Osteoblast (primary cell): ENCODE measurements at regions not wholly inside any gene's neighbourhood (a gene's known extent, or its start where the extent isn't known, plus 50 kb on each side); places are given as distances from the start of the nearest gene placed in this dataset.

ENCODE experiments used
- DNase-seq: peaks from one replicate; pipeline ENCODE4 v3.0.0; 2011; ENCODE audit warnings: low spot score, mixed read lengths; ENCODE audit not compliant: insufficient read length; ENCODE audit errors: missing footprints
- H2AFZ ChIP-seq: 2 replicates; pipeline ENCODE4 v1.6.0; 2011; ENCODE audit warnings: mild to moderate bottlenecking, low read length
- H3K27ac ChIP-seq: 2 replicates; pipeline ENCODE4 v1.5.1; 2011; ENCODE audit warnings: mild to moderate bottlenecking, low read depth, low read length, moderate library complexity
- H3K27me3 ChIP-seq: 2 replicates; pipeline ENCODE4 v1.6.0; 2012; ENCODE audit warnings: mild to moderate bottlenecking, control low read depth, inconsistent platforms, low read length, moderate library complexity; ENCODE audit not compliant: insufficient read depth
- H3K36me3 ChIP-seq: 2 replicates; pipeline ENCODE4 v1.5.1; 2011; ENCODE audit warnings: mild to moderate bottlenecking, low read length, control low read depth, moderate library complexity; ENCODE audit not compliant: insufficient read depth
- H3K4me1 ChIP-seq: 2 replicates; pipeline ENCODE4 v1.5.1; 2011; ENCODE audit warnings: mild to moderate bottlenecking, low read length, control low read depth, moderate library complexity; ENCODE audit not compliant: insufficient read depth
- H3K4me2 ChIP-seq: 2 replicates; pipeline ENCODE4 v1.6.0; 2011; ENCODE audit warnings: mild to moderate bottlenecking, low read length; ENCODE audit not compliant: insufficient read depth
- H3K4me3 ChIP-seq: fragments of 200-600 bp; sonication (generic); 3 replicates; pipeline ENCODE4 v1.5.1; 2012; ENCODE audit warnings: mild to moderate bottlenecking, low read length, inconsistent platforms; ENCODE audit not compliant: insufficient read depth
- H3K79me2 ChIP-seq: 2 replicates; pipeline ENCODE4 v1.6.0; 2012; ENCODE audit warnings: mild to moderate bottlenecking, low read length, control low read depth, inconsistent platforms; ENCODE audit not compliant: insufficient read depth
- H3K9me3 ChIP-seq: 2 replicates; pipeline ENCODE4 v1.5.1; 2011; ENCODE audit warnings: low read depth, low read length, control low read depth
- H4K20me1 ChIP-seq: 2 replicates; pipeline ENCODE4 v1.6.0; 2012; ENCODE audit warnings: mild to moderate bottlenecking, low read length, control low read depth; ENCODE audit not compliant: insufficient read depth
- TF ChIP-seq, protein P1 (sequence below): IDR thresholded peaks from 2 replicates; pipeline ENCODE4 v1.5.1; 2011; ENCODE audit warnings: mild to moderate bottlenecking, low read depth, low read length, moderate library complexity; ENCODE audit errors: extremely low read depth

DNA sequence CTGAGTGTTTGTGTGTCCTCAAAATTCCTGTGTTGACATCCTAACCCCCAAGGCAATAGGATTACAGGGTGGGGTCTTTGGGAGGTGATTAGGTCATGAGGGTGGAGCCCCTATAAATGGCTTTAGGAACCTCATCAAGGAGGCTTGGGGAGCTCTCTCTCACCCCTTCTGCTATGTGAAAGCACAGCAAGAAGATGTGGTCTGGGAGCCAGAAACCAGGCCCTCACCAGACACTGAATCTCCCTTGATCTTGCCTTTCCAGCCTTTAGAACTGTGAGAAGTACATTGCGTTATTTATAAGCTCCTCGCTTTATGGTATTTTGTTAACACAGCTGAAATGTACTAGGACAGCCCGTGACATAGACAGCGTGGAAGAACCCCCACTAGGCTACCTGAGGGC is 712.0 kb upstream of the SGCG start:
- H2AFZ ChIP-seq: no peak overlapping the region
- no peaks in the 10 kb centered on the region for H3K4me1 ChIP-seq
- no peaks in the 10 kb centered on the region for H3K36me3 ChIP-seq
- no peaks in the 10 kb centered on the region for H4K20me1 ChIP-seq
- no peak overlapping the region for H3K4me2 ChIP-seq
- H3K9me3 ChIP-seq: no peaks in the 10 kb centered on the region
- DNase-seq: no peak
- H3K27me3 ChIP-seq: no peaks in the 10 kb centered on the region
- no peaks in the 10 kb centered on the region for H3K79me2 ChIP-seq
- no peak overlapping the region for H3K27ac ChIP-seq
- H3K4me3 ChIP-seq: no peak overlapping the region
- TF ChIP-seq, protein P1, sequence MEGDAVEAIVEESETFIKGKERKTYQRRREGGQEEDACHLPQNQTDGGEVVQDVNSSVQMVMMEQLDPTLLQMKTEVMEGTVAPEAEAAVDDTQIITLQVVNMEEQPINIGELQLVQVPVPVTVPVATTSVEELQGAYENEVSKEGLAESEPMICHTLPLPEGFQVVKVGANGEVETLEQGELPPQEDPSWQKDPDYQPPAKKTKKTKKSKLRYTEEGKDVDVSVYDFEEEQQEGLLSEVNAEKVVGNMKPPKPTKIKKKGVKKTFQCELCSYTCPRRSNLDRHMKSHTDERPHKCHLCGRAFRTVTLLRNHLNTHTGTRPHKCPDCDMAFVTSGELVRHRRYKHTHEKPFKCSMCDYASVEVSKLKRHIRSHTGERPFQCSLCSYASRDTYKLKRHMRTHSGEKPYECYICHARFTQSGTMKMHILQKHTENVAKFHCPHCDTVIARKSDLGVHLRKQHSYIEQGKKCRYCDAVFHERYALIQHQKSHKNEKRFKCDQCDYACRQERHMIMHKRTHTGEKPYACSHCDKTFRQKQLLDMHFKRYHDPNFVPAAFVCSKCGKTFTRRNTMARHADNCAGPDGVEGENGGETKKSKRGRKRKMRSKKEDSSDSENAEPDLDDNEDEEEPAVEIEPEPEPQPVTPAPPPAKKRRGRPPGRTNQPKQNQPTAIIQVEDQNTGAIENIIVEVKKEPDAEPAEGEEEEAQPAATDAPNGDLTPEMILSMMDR: no peak

DNA sequence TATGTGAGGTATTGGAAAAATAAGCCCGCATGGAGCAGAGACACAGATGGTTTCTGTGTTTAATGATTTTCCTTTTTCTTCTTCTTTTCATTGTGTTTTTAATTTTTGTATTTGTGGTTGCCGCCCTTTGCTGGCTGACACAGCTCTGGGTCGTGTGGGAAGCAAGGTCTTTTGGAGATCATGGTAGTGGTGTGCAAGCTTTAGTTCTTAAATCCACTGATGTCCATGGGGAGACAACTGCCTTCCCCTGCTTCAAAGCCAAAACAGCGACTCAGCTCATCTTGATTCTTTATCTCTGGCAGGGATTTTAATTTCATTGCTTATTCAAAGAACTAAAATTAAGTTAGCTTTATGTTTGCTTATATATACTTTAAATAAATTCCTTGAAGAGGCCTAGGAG is 711.3 kb upstream of the SGCG start:
- no peak overlapping the region for H3K4me3 ChIP-seq
- no peaks in the 10 kb centered on the region for H3K79me2 ChIP-seq
- no peaks in the 10 kb centered on the region for H3K4me1 ChIP-seq
- no peak for DNase-seq
- H4K20me1 ChIP-seq: no peaks in the 10 kb centered on the region
- TF ChIP-seq, protein P1: no peak
- no peak overlapping the region for H3K27ac ChIP-seq
- no peaks in the 10 kb centered on the region for H3K27me3 ChIP-seq
- no peak overlapping the region for H2AFZ ChIP-seq
- no peaks in the 10 kb centered on the region for H3K36me3 ChIP-seq
- no peaks in the 10 kb centered on the region for H3K9me3 ChIP-seq
- no peak overlapping the region for H3K4me2 ChIP-seq

DNA sequence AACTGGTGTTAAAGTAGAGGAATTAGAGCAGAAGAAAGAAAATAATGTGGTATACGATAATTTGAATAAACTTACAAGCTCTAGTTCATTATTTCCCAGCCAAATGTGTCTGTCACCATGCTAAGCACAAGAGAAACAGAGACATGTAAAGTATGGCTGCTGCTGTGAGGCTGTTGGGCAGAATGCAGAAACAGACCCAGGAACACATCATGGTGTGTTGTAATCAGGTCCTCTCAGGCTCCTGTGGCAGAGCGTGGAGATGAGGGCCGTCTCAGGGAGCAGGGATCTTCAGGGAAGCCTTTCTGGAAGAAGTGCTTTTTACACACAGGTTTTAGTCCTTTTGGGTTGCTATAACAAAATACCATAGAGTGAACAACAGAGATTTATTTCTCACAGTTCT is 710.7 kb upstream of the SGCG start:
- H3K79me2 ChIP-seq: no peaks in the 10 kb centered on the region
- H4K20me1 ChIP-seq: no peaks in the 10 kb centered on the region
- H3K36me3 ChIP-seq: no peaks in the 10 kb centered on the region
- H3K4me3 ChIP-seq: no peak overlapping the region
- no peaks in the 10 kb centered on the region for H3K27me3 ChIP-seq
- no peaks in the 10 kb centered on the region for H3K9me3 ChIP-seq
- H3K4me2 ChIP-seq: no peak overlapping the region
- no peak for DNase-seq
- TF ChIP-seq, protein P1: no peak
- H3K27ac ChIP-seq: no peak overlapping the region
- no peaks in the 10 kb centered on the region for H3K4me1 ChIP-seq
- H2AFZ ChIP-seq: no peak overlapping the region

DNA sequence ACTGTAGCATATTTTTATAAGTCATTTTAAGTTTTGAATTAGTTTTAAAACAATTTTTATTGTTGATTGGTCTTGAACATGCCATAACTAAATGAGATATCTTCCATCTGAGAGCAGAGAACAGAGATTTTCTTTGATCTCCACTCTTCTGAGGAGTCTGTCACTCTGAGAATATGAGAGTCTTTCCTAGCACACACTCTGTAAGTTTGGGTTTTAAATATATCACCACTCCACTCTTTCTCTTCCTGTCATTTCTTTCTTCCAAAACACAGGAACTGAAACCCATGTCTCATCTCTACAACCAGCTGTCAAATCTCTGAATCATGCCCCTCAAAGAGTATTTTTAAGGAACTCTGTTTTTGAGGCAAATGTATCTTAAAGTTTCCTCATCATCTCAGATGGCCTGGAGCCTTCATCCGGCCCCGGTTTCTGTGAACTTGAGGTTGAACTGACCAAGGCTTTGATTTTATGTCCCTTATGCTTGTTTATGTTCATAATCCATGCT is 698.2 kb upstream of the SGCG start:
- H3K4me1 ChIP-seq: no peaks in the 10 kb centered on the region
- no peaks in the 10 kb centered on the region for H3K79me2 ChIP-seq
- H4K20me1 ChIP-seq: no peaks in the 10 kb centered on the region
- no peak overlapping the region for H3K27ac ChIP-seq
- H3K4me3 ChIP-seq: no peak overlapping the region
- H2AFZ ChIP-seq: no peak overlapping the region
- TF ChIP-seq, protein P1: no peak
- H3K36me3 ChIP-seq: no peaks in the 10 kb centered on the region
- H3K27me3 ChIP-seq: no peaks in the 10 kb centered on the region
- no peak overlapping the region for H3K4me2 ChIP-seq
- no peak for DNase-seq
- no peaks in the 10 kb centered on the region for H3K9me3 ChIP-seq
